ENCODE measurements at regions not wholly inside any gene's neighbourhood (a gene's known extent, or its start where the extent isn't known, plus 50 kb on each side); places are given as distances from the start of the nearest gene placed in this dataset.

DNA sequence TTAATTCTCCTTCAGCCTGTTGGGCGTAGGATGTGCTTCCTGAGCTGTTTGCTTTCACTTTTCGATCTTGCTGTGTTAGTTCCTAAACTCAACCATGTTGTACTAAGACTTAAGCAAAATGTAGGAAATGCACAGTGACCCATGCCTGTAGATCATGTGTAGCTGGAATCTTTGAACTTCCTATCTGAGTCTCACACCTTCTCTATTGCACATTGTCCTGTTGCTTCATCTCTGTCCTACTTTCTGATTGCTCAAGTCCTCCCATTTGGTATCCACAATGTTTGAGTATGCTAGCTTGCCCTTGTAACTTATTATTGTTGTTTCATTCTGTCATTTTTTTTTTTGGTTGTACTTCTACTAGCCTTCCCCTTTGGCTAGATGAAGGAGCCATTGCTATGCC, 239.6 kb downstream of the PPP1R2C start:
- in situ Hi-C loops (cut with MboI; ENCODE audit: low pct_unique_long_range_greater_than_20kb in 2 of 9, low sequenced_read_pairs in 9 of 9, unreplicated experiment in 9 of 9): no loop called here

DNA sequence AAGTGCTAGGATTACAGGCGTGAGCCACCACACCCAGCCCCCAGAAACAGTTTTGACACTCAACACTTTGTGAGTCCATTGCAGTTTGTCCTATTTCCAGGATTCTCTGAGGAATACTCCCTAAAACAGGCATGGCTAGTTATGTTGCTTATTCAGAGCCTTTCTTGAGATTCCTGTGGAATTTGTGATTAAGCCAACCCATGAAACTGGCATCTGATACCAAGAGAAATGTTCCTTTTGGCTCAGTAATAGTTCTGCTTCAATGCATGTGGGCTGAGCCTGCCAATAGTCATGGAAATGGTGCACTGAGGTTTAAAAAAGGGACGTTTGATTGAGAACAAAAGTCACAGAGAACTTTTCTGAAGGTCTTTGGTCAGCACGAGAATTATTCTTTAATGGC, 241.7 kb downstream of the PPP1R2C start:
- WGBS, 10 experiments: 0 to 100% (median 20%) methylated on average over 1 to 2 of the region's 3 CpGs; no CpG with 5 or more reads in 5 of the 10 experiments
- Histone ChIP-seq H3K4me1 (replicated peaks in 1 of 2) (peaks cover 0 to 5% of the 10 kb centered on the region in 2 donors), H3K4me3 (no peak overlapping the region), H3K27ac (no peak overlapping the region)
- no peak for ATAC-seq (replicated peaks in 6 of 8)
- in situ Hi-C loops (cut with MboI; ENCODE audit: low pct_unique_long_range_greater_than_20kb in 2 of 9, low sequenced_read_pairs in 9 of 9, unreplicated experiment in 9 of 9): no loop called here

More for the DNA sequence above, 239.6 kb downstream of the PPP1R2C start:
- WGBS, 10 experiments: 63 to 100% (median 85%) methylated on average over 1 to 2 of the region's 2 CpGs; no CpG with 5 or more reads in 6 of the 10 experiments
- ATAC-seq (replicated peaks in 6 of 8): no peak
- Histone ChIP-seq H3K4me3 (no peak overlapping the region), H3K4me1 (replicated peaks in 1 of 2) (no peaks in the 10 kb centered on the region), H3K27ac (no peak overlapping the region)

DNA sequence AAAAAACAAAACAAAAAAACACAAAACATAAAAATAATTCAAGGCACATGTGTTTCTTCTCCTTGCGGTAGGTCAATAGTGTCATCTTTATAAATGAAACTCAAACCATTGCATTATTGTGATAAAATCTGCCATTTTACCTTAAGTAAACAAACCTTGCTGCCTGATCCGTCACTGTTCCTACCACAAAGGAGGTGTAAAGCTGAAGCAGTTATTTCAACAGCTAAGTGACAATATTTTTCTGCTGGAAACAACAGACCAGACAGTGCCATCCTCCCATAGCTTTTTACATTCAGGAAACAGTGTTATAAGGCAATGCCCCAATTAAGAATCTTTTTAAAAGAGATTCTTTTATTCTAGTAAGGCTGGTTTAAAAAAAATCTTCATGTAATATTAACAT, 242.7 kb downstream of the PPP1R2C start:
- in situ Hi-C loops (cut with MboI; ENCODE audit: low pct_unique_long_range_greater_than_20kb in 2 of 9, low sequenced_read_pairs in 9 of 9, unreplicated experiment in 9 of 9): no loop called here
- WGBS, 10 experiments: 0 to 100% (median 80%) methylated on average over 1 to 2 of the region's 2 CpGs; no CpG with 5 or more reads in 3 of the 10 experiments

DNA sequence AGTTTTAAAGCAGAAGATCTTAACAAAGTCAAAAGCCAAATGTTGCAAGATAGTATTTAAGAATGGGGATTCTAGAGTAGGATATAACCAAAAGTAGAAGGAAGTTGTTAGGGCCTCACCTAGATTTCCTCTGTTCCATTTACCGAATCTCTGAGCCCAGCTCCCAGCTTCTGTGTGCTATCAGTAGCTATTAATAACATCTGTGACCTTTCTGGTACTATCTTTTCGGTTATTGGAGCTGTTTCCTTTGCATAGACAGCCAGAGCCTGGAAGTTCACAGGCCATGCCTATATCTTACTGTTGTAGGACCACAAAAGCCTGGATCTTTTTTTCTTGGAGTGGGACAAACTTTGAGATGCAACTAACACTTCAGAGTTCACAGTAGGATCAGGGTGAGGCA, 244.2 kb downstream of the PPP1R2C start:
- in situ Hi-C loops (cut with MboI; ENCODE audit: low pct_unique_long_range_greater_than_20kb in 2 of 9, low sequenced_read_pairs in 9 of 9, unreplicated experiment in 9 of 9): no loop called here
- H3K27ac ChIP-seq: no peak overlapping the region
- H3K4me1 ChIP-seq (replicated peaks in 1 of 2): peaks cover 0 to 5% of the 10 kb centered on the region in 2 donors
- no peak overlapping the region for H3K4me3 ChIP-seq
- ATAC-seq (replicated peaks in 6 of 8): no peak
- WGBS, 10 experiments: 0 to 100% (median 69%) methylated on average over 1 of the region's 2 CpGs; no CpG with 5 or more reads in 6 of the 10 experiments

More for the DNA sequence above, 242.7 kb downstream of the PPP1R2C start:
- Histone ChIP-seq H3K4me3 (no peak overlapping the region), H3K27ac (no peak overlapping the region), H3K4me1 (replicated peaks in 1 of 2) (peaks cover 0 to 5% of the 10 kb centered on the region in 2 donors)
- ATAC-seq (replicated peaks in 6 of 8): no peak

DNA sequence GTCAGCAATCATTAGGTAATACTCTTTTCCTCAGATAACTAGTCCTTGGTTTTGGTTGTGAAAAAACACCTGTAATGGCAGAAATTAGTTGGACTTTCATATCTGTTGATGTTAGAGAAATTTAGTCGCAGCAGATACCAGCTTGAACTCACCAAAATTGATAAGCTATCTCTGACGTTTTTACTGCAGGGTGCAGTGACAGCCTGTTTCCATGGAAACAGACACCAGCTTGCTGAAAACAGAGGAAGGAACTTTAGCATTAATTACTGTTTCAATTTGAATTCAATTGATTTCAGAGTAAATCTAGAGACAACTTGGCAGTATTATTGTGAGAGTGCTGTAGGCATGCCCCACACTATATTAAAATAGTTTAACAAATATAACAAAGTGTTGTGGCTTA, 246.5 kb downstream of the PPP1R2C start:
- WGBS, 10 experiments: 0 to 60% (median 20%) methylated on average over 1 to 2 of the region's 2 CpGs; no CpG with 5 or more reads in 6 of the 10 experiments
- in situ Hi-C loops (cut with MboI; ENCODE audit: low pct_unique_long_range_greater_than_20kb in 2 of 9, low sequenced_read_pairs in 9 of 9, unreplicated experiment in 9 of 9): no loop called here
- peaks cover 0 to 5% of the 10 kb centered on the region in 2 donors for H3K4me1 ChIP-seq (replicated peaks in 1 of 2)
- ATAC-seq (replicated peaks in 6 of 8): no peak
- no peak overlapping the region for H3K4me3 ChIP-seq
- H3K27ac ChIP-seq: no peak overlapping the region

DNA sequence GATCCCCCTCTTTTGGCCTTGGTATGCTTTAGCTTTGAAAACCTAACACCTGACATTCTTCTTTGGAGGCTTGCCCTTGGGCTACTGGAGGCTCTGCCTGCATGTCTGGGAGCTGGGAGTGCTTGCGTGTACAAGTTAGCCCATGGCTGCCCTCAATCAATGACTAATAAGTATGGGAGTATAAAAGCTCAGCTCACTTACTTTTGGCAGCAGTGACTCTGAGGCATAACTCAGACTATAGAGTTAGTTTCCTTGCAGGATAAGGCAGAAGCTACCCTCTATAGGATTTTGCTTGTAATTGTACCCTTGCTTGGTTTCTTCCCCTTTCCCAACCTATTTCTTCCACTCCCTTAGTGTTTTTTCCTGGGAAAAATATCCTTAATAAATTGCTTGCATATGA, 247.9 kb downstream of the PPP1R2C start:
- in situ Hi-C loops (cut with MboI; ENCODE audit: low pct_unique_long_range_greater_than_20kb in 2 of 9, low sequenced_read_pairs in 9 of 9, unreplicated experiment in 9 of 9): no loop called here
- H3K27ac ChIP-seq: no peak overlapping the region
- H3K4me3 ChIP-seq: no peak overlapping the region
- H3K4me1 ChIP-seq (replicated peaks in 1 of 2): peaks cover 0 to 5% of the 10 kb centered on the region in 2 donors
- 14 to 100% (median 100%) methylated on average over 1 of the region's 1 CpG; no CpG with 5 or more reads in 7 of the 10 experiments for WGBS, 10 experiments
- peak in 5 of 8 experiments; percentile 36 to 87 (median 71) for ATAC-seq (replicated peaks in 6 of 8)

DNA sequence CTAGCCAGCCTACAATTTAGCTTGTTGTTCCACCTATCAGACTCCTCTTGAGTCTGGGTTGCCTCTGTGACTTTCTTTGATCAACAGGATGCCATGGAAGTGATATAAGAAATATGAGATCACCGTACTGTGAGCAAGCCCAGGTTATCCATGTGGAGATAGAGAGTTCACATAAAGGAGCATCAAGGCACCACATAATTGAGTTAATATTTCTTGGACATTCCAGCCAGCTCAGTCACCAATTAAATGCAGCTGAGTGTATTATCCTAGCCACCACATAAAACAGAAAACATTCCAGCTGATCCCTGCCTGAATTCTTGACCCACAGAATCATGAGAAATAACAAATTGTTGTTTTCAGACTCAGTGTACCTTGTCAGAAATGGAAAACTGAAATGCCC, 253.6 kb downstream of the PPP1R2C start:
- WGBS, 10 experiments: 0 to 100% (median 20%) methylated on average over 1 of the region's 1 CpG; no CpG with 5 or more reads in 5 of the 10 experiments
- in situ Hi-C loops (cut with MboI; ENCODE audit: low pct_unique_long_range_greater_than_20kb in 2 of 9, low sequenced_read_pairs in 9 of 9, unreplicated experiment in 9 of 9): no loop called here
- no peaks in the 10 kb centered on the region for H3K4me1 ChIP-seq (replicated peaks in 1 of 2)
- no peak overlapping the region for H3K27ac ChIP-seq
- no peak overlapping the region for H3K4me3 ChIP-seq
- ATAC-seq (replicated peaks in 6 of 8): no peak

DNA sequence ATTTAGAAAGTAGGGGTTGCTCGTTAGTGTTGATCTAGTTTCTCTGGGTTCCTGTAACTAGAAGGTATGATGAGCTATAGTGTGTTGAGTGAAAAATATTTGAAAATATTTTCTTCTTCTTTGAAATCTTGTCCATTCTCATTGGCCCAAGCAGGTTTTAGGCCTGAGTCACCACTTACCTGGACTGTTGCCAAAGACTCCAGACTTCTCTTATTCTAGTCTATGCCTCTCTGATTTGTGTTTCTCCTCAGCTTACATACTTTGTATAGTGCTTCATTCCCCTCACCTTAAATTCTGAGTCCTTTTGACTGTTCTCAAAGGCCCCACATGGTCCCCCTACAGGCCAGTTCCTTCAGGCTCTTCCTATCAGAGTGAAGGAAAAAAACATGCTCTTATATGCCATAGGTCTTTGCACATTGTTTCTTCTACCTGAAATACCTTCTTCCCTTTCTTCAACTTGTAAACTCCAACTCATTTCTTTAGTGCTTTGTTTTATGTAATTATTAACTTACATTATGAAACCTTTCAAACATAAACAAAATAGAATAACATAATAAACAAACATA, 258.2 kb downstream of the PPP1R2C start:
- no peak overlapping the region for H3K4me3 ChIP-seq
- no peak for ATAC-seq (replicated peaks in 6 of 8)
- in situ Hi-C loops (cut with MboI; ENCODE audit: low pct_unique_long_range_greater_than_20kb in 2 of 9, low sequenced_read_pairs in 9 of 9, unreplicated experiment in 9 of 9): no loop called here
- 40 to 88% methylated on average over 1 of the region's 1 CpG; no CpG with 5 or more reads in 8 of the 10 experiments for WGBS, 10 experiments
- H3K27ac ChIP-seq: no peak overlapping the region
- H3K4me1 ChIP-seq (replicated peaks in 1 of 2): no peaks in the 10 kb centered on the region

DNA sequence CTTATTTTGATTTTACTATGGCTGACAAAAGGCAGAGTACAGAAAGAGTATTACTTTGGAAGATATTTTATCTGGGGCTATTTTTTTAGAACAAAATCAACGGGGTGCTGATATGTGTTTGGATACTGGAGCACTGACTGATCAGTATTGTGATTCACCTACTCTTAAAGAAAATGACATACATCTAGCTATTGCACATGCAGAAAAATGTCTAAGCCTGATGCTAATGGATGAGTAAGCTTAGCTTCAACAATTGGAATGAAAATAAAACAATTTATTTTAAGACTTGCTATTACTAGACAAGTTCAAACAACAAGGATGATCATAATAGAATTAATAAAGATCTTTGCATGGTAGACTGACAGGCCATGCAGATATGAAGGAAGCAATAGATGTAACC, 262.0 kb downstream of the PPP1R2C start:
- in situ Hi-C loops (cut with MboI; ENCODE audit: low pct_unique_long_range_greater_than_20kb in 2 of 9, low sequenced_read_pairs in 9 of 9, unreplicated experiment in 9 of 9): no loop called here
- 0 to 100% (median 43%) methylated on average over 1 of the region's 1 CpG; no CpG with 5 or more reads in 6 of the 10 experiments for WGBS, 10 experiments
- no peak overlapping the region for H3K4me3 ChIP-seq
- no peak for ATAC-seq (replicated peaks in 6 of 8)
- H3K27ac ChIP-seq: no peak overlapping the region
- H3K4me1 ChIP-seq (replicated peaks in 1 of 2): no peaks in the 10 kb centered on the region

DNA sequence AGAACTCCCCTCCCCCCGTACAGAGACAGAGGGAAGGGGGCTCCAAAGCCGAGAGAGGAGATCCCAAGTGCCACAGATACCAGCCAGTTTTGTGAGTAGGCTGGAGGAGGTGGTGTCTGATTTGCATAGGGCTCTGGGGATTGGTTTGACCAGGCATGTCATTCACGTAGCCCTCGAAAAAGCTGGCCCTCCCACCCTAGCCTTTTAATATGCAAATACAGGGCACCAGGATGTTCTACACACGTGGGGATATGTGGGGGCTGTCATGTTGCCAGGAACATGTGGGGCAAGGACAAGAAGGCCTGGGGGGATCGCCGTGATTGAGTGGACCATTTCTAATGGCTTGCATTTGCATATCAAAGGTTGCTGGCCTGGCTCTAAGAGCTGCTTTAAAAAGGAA, 272.9 kb downstream of the PPP1R2C start:
- WGBS, 10 experiments: 4 to 60% methylated on average over 1 to 3 of the region's 7 CpGs; no CpG with 5 or more reads in 8 of the 10 experiments
- in situ Hi-C loops (cut with MboI; ENCODE audit: low pct_unique_long_range_greater_than_20kb in 2 of 9, low sequenced_read_pairs in 9 of 9, unreplicated experiment in 9 of 9): no loop called here
- ATAC-seq (replicated peaks in 6 of 8): peak in 5 of 8 experiments; percentile 25 to 72 (median 55)

DNA sequence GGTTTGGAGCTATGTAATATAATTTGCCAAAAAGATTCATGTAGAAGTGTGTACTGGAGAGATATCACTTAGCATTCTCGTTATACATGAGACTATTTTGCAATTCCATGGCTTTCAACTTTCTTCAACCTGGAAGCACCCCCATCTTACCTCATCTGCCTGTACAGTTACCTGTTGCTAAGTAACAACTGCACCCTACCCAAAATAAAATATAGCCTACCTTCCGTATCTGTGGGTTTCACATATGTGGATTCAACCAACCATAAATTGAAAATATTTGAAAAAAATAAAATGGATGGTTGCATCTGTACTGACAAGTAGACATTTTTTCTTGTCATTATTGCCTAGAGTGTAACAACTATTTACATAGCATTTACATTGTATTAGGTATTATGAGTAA, 278.3 kb downstream of the PPP1R2C start:
- in situ Hi-C loops (cut with MboI; ENCODE audit: low pct_unique_long_range_greater_than_20kb in 2 of 9, low sequenced_read_pairs in 9 of 9, unreplicated experiment in 9 of 9): no loop called here
- 0 to 80% (median 80%) methylated on average over 1 to 2 of the region's 2 CpGs; no CpG with 5 or more reads in 7 of the 10 experiments for WGBS, 10 experiments
- Histone ChIP-seq H3K4me3 (no peak overlapping the region), H3K27ac (no peak overlapping the region), H3K4me1 (replicated peaks in 1 of 2) (peaks cover 0 to under 1% of the 10 kb centered on the region in 2 donors)
- no peak for ATAC-seq (replicated peaks in 6 of 8)

More for the DNA sequence above, 272.9 kb downstream of the PPP1R2C start:
- no peak overlapping the region for H3K4me3 ChIP-seq
- no peak overlapping the region for H3K27ac ChIP-seq
- H3K4me1 ChIP-seq (replicated peaks in 1 of 2): peaks cover 0 to 9% of the 10 kb centered on the region in 2 donors

DNA sequence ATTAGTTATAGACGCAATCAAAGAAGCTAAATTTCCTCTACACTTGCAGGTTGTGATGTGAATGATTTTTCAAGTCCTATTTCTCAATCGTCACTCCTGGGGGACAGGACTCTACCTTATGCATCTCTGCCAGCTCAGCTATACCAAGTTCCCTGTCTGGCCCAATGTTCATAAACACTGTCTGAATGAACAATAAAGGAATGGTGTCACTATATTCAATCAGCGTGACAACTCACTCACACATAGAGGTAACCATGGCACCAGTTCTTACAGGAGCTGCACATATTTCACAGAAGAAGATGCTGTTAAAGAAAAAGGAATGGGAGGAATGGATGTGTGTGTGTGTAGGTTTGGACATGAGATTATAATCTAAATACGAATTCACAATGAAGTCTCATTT, 280.6 kb downstream of the PPP1R2C start:
- Histone ChIP-seq H3K27ac (no peak overlapping the region), H3K4me1 (replicated peaks in 1 of 2) (no peaks in the 10 kb centered on the region), H3K4me3 (no peak overlapping the region)
- ATAC-seq (replicated peaks in 6 of 8): peak in 1 of 8 experiments; percentile 59
- WGBS, 10 experiments: 0 to 92% (median 64%) methylated on average over 1 to 4 of the region's 4 CpGs; no CpG with 5 or more reads in 4 of the 10 experiments
- in situ Hi-C loops (cut with MboI; ENCODE audit: low pct_unique_long_range_greater_than_20kb in 2 of 9, low sequenced_read_pairs in 9 of 9, unreplicated experiment in 9 of 9): no loop called here

DNA sequence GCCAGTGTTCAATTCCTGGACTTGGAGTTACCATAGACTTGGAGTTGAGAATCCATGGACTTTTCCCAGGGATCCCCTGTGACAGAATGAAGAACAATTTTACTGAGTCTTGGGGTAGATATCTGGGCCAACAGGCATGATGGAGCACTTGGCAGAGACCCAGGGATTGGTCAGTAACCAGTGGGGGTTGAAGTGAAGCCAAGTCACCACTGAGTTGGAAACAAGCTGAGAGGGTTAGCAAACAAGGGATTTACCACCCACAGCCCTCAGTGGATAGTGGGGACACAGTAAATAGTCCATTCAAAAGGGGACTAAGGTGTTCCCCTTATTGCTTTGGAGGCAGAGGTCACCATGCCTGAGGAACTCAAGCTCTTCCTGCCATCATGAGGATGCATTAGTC, 281.7 kb downstream of the PPP1R2C start:
- no peak overlapping the region for H3K4me3 ChIP-seq
- in situ Hi-C loops (cut with MboI; ENCODE audit: low pct_unique_long_range_greater_than_20kb in 2 of 9, low sequenced_read_pairs in 9 of 9, unreplicated experiment in 9 of 9): no loop called here

DNA sequence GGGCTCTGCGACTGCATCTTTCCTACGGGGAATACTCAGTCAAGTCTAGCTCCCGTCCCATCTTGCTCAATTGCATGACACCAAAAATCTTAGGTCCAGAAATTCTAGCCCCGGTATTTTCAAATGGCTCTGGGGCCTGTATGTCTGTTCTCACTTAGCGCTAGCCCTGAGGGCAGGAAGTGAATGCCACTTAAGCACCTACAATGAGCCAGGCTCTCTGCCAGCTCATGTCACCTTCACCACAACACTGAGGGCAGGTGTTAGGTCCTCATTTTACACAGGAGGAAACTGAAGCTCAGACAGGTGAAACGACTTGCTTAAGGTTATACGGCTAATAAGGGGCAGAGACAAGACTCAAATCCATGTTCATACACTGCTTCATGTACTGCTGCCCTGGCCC, 282.8 kb downstream of the PPP1R2C start:
- ATAC-seq (replicated peaks in 6 of 8): no peak
- no peaks in the 10 kb centered on the region for H3K4me1 ChIP-seq (replicated peaks in 1 of 2)
- no peak overlapping the region for H3K27ac ChIP-seq
- WGBS, 10 experiments: 7 to 100% (median 40%) methylated on average over 2 to 3 of the region's 7 CpGs; no CpG with 5 or more reads in 7 of the 10 experiments
- no peak overlapping the region for H3K4me3 ChIP-seq
- in situ Hi-C loops (cut with MboI; ENCODE audit: low pct_unique_long_range_greater_than_20kb in 2 of 9, low sequenced_read_pairs in 9 of 9, unreplicated experiment in 9 of 9): no loop called here

More for the DNA sequence above, 281.7 kb downstream of the PPP1R2C start:
- Histone ChIP-seq H3K4me1 (replicated peaks in 1 of 2) (no peaks in the 10 kb centered on the region), H3K27ac (no peak overlapping the region)
- ATAC-seq (replicated peaks in 6 of 8): no peak

Measured in motor neuron (in vitro differentiated cells).